GM23248 (cell line): ENCODE measurements at regions not wholly inside any gene's neighbourhood (a gene's known extent, or its start where the extent isn't known, plus 50 kb on each side); places are given as distances from the start of the nearest gene placed in this dataset.

Experiments
- DNase-seq: peaks from one replicate; pipeline ENCODE4 v3.0.0-alpha.2; 2015
- H2AFZ ChIP-seq: fragments of 200-600 bp; sonication (generic); 2 replicates; pipeline ENCODE4 v1.6.1; 2016; ENCODE audit warnings: antibody characterized with exemption
- H3F3A ChIP-seq: fragments of 200-600 bp; sonication (generic); 2 replicates; pipeline ENCODE4 v1.6.1; 2016; ENCODE audit warnings: mild to moderate bottlenecking, antibody characterized with exemption, mixed run types; ENCODE audit not compliant: insufficient read depth
- H3K27ac ChIP-seq: fragments of 200-600 bp; sonication (generic); 2 replicates; pipeline ENCODE4 v1.5.1; 2016; ENCODE audit warnings: mild to moderate bottlenecking
- H3K27me3 ChIP-seq: fragments of 200-600 bp; sonication (generic); replicated peaks from 2 replicates; pipeline ENCODE4 v1.6.1; 2016; ENCODE audit warnings: mild to moderate bottlenecking; ENCODE audit not compliant: insufficient read depth
- H3K36me3 ChIP-seq: fragments of 200-600 bp; sonication (generic); 2 replicates; pipeline ENCODE4 v1.6.1; 2016; ENCODE audit warnings: low read depth, mild to moderate bottlenecking
- H3K4me1 ChIP-seq: fragments of 200-600 bp; sonication (generic); 2 replicates; pipeline ENCODE4 v1.6.1; 2016; ENCODE audit warnings: mild to moderate bottlenecking; ENCODE audit not compliant: insufficient read depth
- H3K4me2 ChIP-seq: fragments of 200-600 bp; sonication (generic); one replicate; pipeline ENCODE4 v1.6.1; 2016; ENCODE audit warnings: mild to moderate bottlenecking; ENCODE audit not compliant: unreplicated experiment
- H3K4me3 ChIP-seq: fragments of 200-600 bp; sonication (generic); 2 replicates; pipeline ENCODE4 v1.5.1; 2016; ENCODE audit warnings: mild to moderate bottlenecking
- H3K79me2 ChIP-seq: fragments of 200-600 bp; sonication (generic); 2 replicates; pipeline ENCODE4 v1.6.1; 2016; ENCODE audit warnings: mild to moderate bottlenecking; ENCODE audit not compliant: insufficient read depth
- H3K9ac ChIP-seq: fragments of 200-600 bp; sonication (generic); 2 replicates; pipeline ENCODE4 v1.6.1; 2016; ENCODE audit warnings: mild to moderate bottlenecking
- H3K9me2 ChIP-seq: fragments of 200-600 bp; sonication (generic); 2 replicates; pipeline ENCODE4 v1.6.1; 2016; ENCODE audit warnings: mixed run types, mild to moderate bottlenecking, moderate library complexity; ENCODE audit not compliant: insufficient read depth
- H3K9me3 ChIP-seq: fragments of 200-600 bp; sonication (generic); one replicate; pipeline ENCODE4 v1.6.1; 2017; ENCODE audit warnings: low read depth
- H4K20me1 ChIP-seq: fragments of 200-600 bp; sonication (generic); 2 replicates; pipeline ENCODE4 v1.6.0; 2016; ENCODE audit not compliant: insufficient read depth
- EZH2 ChIP-seq: fragments of 200-600 bp; sonication (generic); IDR thresholded peaks from 2 replicates; pipeline ENCODE4 v1.6.1; 2018; ENCODE audit warnings: antibody characterized with exemption, mild to moderate bottlenecking; ENCODE audit not compliant: insufficient read depth, poor library complexity, severe bottlenecking
- EZH2phosphoT487 ChIP-seq: fragments of 200-600 bp; sonication (generic); IDR thresholded peaks from 2 replicates; pipeline ENCODE4 v1.6.1; 2018; ENCODE audit warnings: antibody characterized with exemption, moderate library complexity, mild to moderate bottlenecking, low read depth; ENCODE audit not compliant: insufficient read depth
- WGBS, 2 experiments: methylation state at CpG; one replicate each; pipeline ENCODE4 v1.1.6; 2015 to 2017; ENCODE audit warnings: low lambda C conversion rate in 2 of 2, low coverage in 1 of 2; ENCODE audit errors: missing lambda C conversion rate in 2 of 2; 5-methylcytosine and 5-hydroxymethylcytosine counted together
- in situ Hi-C: fragments of 300-500 bp; cut with MboI; formaldehyde crosslinking; loops from 2 replicates; pipeline ENCODE4 v1.15.0; 2020

GRCh38 chr4:79209822-79210635 lies 115.8 kb downstream of the NAA11 start:
- Histone ChIP-seq H3K27me3 (no peaks in the 10 kb centered on the region), H2AFZ (no peak overlapping the region), H3K36me3 (no peaks in the 10 kb centered on the region), H3K4me2 (no peak overlapping the region), H3K4me1 (no peaks in the 10 kb centered on the region), H3K9me2 (no peaks in the 10 kb centered on the region), H3F3A (no peaks in the 10 kb centered on the region), H3K79me2 (no peaks in the 10 kb centered on the region), H3K4me3 (no peak overlapping the region), H3K27ac (no peak overlapping the region), H3K9me3 (no peaks in the 10 kb centered on the region), H3K9ac (no peak overlapping the region), H4K20me1 (no peaks in the 10 kb centered on the region)
- no peak for DNase-seq
- WGBS, 2 experiments: 69 to 74% methylated on average over 14 of the region's 14 CpGs
- in situ Hi-C loops: no loop called here
- TF ChIP-seq EZH2 (no peak), EZH2phosphoT487 (no peak)

DNA sequence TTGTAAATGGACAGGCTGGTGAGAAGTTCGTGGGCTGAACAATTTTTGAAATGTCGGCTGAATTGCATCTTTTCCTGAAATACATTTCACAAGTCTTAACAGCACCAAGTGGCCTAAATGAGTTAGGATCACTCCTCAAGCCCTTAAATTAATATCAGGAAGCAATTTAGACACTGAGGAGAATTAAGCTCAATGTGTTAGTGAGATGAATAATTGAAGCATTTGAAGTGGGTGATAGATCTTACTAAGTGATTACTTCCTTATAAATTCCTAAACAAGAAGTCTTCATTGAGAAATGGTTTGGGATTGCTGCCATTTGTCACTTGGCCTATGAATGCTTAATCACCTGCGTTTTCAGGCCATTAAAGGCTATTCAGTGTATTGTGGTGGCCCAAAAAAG lies 116.8 kb downstream of the NAA11 start:
- TF ChIP-seq EZH2 (no peak), EZH2phosphoT487 (no peak)
- Histone ChIP-seq H3K9ac (no peak overlapping the region), H3K27ac (no peak overlapping the region), H3K4me2 (no peak overlapping the region), H3K9me3 (no peaks in the 10 kb centered on the region), H3K27me3 (no peaks in the 10 kb centered on the region), H3K4me3 (no peak overlapping the region), H4K20me1 (no peaks in the 10 kb centered on the region), H2AFZ (no peak overlapping the region), H3K79me2 (no peaks in the 10 kb centered on the region), H3K36me3 (no peaks in the 10 kb centered on the region), H3K4me1 (no peaks in the 10 kb centered on the region), H3K9me2 (no peaks in the 10 kb centered on the region), H3F3A (no peaks in the 10 kb centered on the region)
- in situ Hi-C loops: no loop called here
- 57 to 58% methylated on average over 3 of the region's 3 CpGs for WGBS, 2 experiments
- DNase-seq: no peak

GRCh38 chr4:79207281-79207680 lies 118.6 kb downstream of the NAA11 start:
- TF ChIP-seq EZH2phosphoT487 (no peak), EZH2 (no peak)
- Histone ChIP-seq H2AFZ (no peak overlapping the region), H4K20me1 (no peaks in the 10 kb centered on the region), H3K4me1 (no peaks in the 10 kb centered on the region), H3F3A (no peaks in the 10 kb centered on the region), H3K4me3 (no peak overlapping the region), H3K79me2 (no peaks in the 10 kb centered on the region), H3K27ac (no peak overlapping the region), H3K4me2 (no peak overlapping the region), H3K9me3 (no peaks in the 10 kb centered on the region), H3K36me3 (no peaks in the 10 kb centered on the region), H3K9me2 (no peaks in the 10 kb centered on the region), H3K27me3 (no peaks in the 10 kb centered on the region), H3K9ac (no peak overlapping the region)
- in situ Hi-C loops: no loop called here
- DNase-seq: no peak

GRCh38 chr4:79206660-79207059 lies 119.2 kb downstream of the NAA11 start:
- H3F3A ChIP-seq: no peaks in the 10 kb centered on the region
- H3K27me3 ChIP-seq: no peaks in the 10 kb centered on the region
- H3K9ac ChIP-seq: no peak overlapping the region
- H3K27ac ChIP-seq: no peak overlapping the region
- no peak overlapping the region for H3K4me3 ChIP-seq
- H3K9me3 ChIP-seq: no peaks in the 10 kb centered on the region
- H3K79me2 ChIP-seq: no peaks in the 10 kb centered on the region
- H3K4me1 ChIP-seq: no peaks in the 10 kb centered on the region
- WGBS, 2 experiments: 51 to 63% methylated on average over 4 of the region's 4 CpGs
- H3K4me2 ChIP-seq: no peak overlapping the region
- in situ Hi-C loops: no loop called here
- no peak overlapping the region for H2AFZ ChIP-seq
- DNase-seq: no peak
- H4K20me1 ChIP-seq: no peaks in the 10 kb centered on the region
- no peak for TF ChIP-seq EZH2
- H3K9me2 ChIP-seq: no peaks in the 10 kb centered on the region
- no peaks in the 10 kb centered on the region for H3K36me3 ChIP-seq

GRCh38 chr4:79205121-79205520 lies 120.7 kb downstream of the NAA11 start:
- Histone ChIP-seq H3K4me2 (no peak overlapping the region), H3K27me3 (no peaks in the 10 kb centered on the region), H3K9me2 (no peaks in the 10 kb centered on the region), H3K9me3 (no peaks in the 10 kb centered on the region), H3K9ac (no peak overlapping the region), H3K4me1 (no peaks in the 10 kb centered on the region), H2AFZ (no peak overlapping the region), H3K79me2 (no peaks in the 10 kb centered on the region), H3K4me3 (no peak overlapping the region), H3K36me3 (no peaks in the 10 kb centered on the region), H4K20me1 (no peaks in the 10 kb centered on the region), H3F3A (no peaks in the 10 kb centered on the region), H3K27ac (no peak overlapping the region)
- 36 to 40% methylated on average over 3 of the region's 3 CpGs for WGBS, 2 experiments
- TF ChIP-seq EZH2 (no peak), EZH2phosphoT487 (no peak)
- in situ Hi-C loops: no loop called here
- DNase-seq: no peak
